HL-60 (cell line): ENCODE measurements at regions not wholly inside any gene's neighbourhood (a gene's known extent, or its start where the extent isn't known, plus 50 kb on each side); places are given as distances from the start of the nearest gene placed in this dataset.

Experiments
- DNase-seq, 2 experiments: peaks; one replicate each; pipeline ENCODE4 v3.0.0-alpha.2; 2010 to 2020; ENCODE audit warnings: low read depth in 1 of 2, low spot score in 1 of 2
- H3K27ac ChIP-seq: fragments of 250-450 bp; sonication (Bioruptor Pico); replicated peaks from 2 replicates; pipeline ENCODE4 v1.5.1; 2020; ENCODE audit warnings: mild to moderate bottlenecking, moderate library complexity
- H3K27me3 ChIP-seq: fragments of 250-450 bp; sonication (Bioruptor Pico); 2 replicates; pipeline ENCODE4 v1.5.1; 2021; ENCODE audit warnings: mild to moderate bottlenecking, moderate library complexity; ENCODE audit not compliant: insufficient read depth, poor library complexity, severe bottlenecking
- H3K4me3 ChIP-seq: replicated peaks from 2 replicates; pipeline ENCODE4 v1.5.1; 2011; ENCODE audit warnings: mild to moderate bottlenecking, control low read depth, low read length; ENCODE audit not compliant: insufficient read depth
- CTCF ChIP-seq: IDR thresholded peaks from one replicate; pipeline ENCODE4 v1.5.1; 2011; ENCODE audit warnings: low read length, control low read depth, inconsistent platforms; ENCODE audit not compliant: insufficient read depth
- GABPA ChIP-seq: IDR thresholded peaks from 2 replicates; pipeline ENCODE4 v1.6.1; 2012; ENCODE audit warnings: low read depth
- POLR2AphosphoS5 ChIP-seq: IDR thresholded peaks from 2 replicates; pipeline ENCODE4 v1.6.1; 2012; ENCODE audit warnings: low read depth
- REST ChIP-seq: IDR thresholded peaks from 2 replicates; pipeline ENCODE4 v1.6.1; 2012; ENCODE audit warnings: low read depth; ENCODE audit not compliant: insufficient replicate concordance
- SPI1 ChIP-seq: IDR thresholded peaks from 2 replicates; pipeline ENCODE4 v1.6.1; 2012; ENCODE audit warnings: low read depth, mild to moderate bottlenecking, borderline replicate concordance

GRCh38 chr2:21757805-21758430, 634.1 kb downstream of the TDRD15 start:
- no peak for DNase-seq
- TF ChIP-seq REST = no peak
- no peak for TF ChIP-seq SPI1
- no peak for TF ChIP-seq CTCF
- no peak for TF ChIP-seq GABPA
- no peak for TF ChIP-seq POLR2AphosphoS5
- H3K27me3 ChIP-seq = no peaks in the 10 kb centered on the region
- H3K4me3 ChIP-seq = no peak overlapping the region
- H3K27ac ChIP-seq = no peak overlapping the region

GRCh38 chr2:21759819-21760218, 636.1 kb downstream of the TDRD15 start:
- Histone ChIP-seq H3K4me3 (no peak overlapping the region), H3K27ac (no peak overlapping the region), H3K27me3 (no peaks in the 10 kb centered on the region)
- TF ChIP-seq SPI1 (no peak), REST (no peak), CTCF (no peak), GABPA (no peak), POLR2AphosphoS5 (no peak)
- no peak for DNase-seq

- TF ChIP-seq REST = no peak
- TF ChIP-seq POLR2AphosphoS5 = no peak
- no peak for TF ChIP-seq SPI1
- no peak for TF ChIP-seq CTCF
- no peak for TF ChIP-seq GABPA
- Histone ChIP-seq H3K27me3 (no peaks in the 10 kb centered on the region), H3K27ac (no peak overlapping the region), H3K4me3 (no peak overlapping the region)
- no peak for DNase-seq
These were observed 637.6 kb downstream of the TDRD15 start for GRCh38 chr2:21761361-21761760.
